ENCODE measurements at regions not wholly inside any gene's neighbourhood (a gene's known extent, or its start where the extent isn't known, plus 50 kb on each side); places are given as distances from the start of the nearest gene placed in this dataset.

DNA sequence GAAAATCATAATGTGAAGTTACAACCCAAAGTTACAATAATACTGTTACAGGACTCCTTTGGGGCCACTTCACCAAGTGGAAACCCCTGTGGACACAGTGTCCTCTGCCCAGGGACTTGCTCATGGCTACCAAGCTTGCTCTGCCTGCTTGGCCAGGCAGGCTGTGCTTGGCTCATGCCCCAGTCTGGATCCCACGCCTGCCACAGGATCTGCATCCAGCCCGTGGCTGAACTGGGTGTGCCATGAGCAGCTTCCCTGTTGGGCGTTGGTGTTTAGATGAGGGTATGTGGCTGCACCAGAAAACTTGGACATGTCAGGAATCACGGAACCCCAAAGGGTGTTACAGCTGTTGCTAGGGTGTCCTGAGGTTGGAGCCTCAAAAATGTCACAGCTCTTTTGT is 820.9 kb downstream of the SLC6A15 start:
- Mint-ChIP-seq H3K36me3 (no peaks in the 10 kb centered on the region), H3K9me3 (no peaks in the 10 kb centered on the region), H3K27me3 (ENCODE audit: insufficient read depth, low read depth) (no peaks in the 10 kb centered on the region), H3K4me3 (no peak overlapping the region), H3K27ac (no peak overlapping the region), H3K4me1 (no peaks in the 10 kb centered on the region)
- Histone ChIP-seq H3K79me2 (ENCODE audit: low read depth) (no peaks in the 10 kb centered on the region), H3K4me1 (no peaks in the 10 kb centered on the region), H3K27ac (no peak overlapping the region), H3K4me3 (no peak overlapping the region), H4K20me1 (ENCODE audit: low read depth) (no peaks in the 10 kb centered on the region), H3K36me3 (no peaks in the 10 kb centered on the region), H3F3A (ENCODE audit: low read depth) (no peaks in the 10 kb centered on the region), H3K9ac (no peak overlapping the region), H3K27me3 (no peaks in the 10 kb centered on the region), H3K4me2 (no peak overlapping the region), H2AFZ (replicated peaks) (no peak overlapping the region), H3K9me3 (ENCODE audit: low read depth) (no peaks in the 10 kb centered on the region)
- no peak for DNase-seq (ENCODE audit: low spot score)
- TF ChIP-seq EZH2 (IDR thresholded peaks at IDR 0.05): no peak
- no peak for TF ChIP-seq EZH2phosphoT487 (IDR thresholded peaks at IDR 0.05)
- TF ChIP-seq, protein P1, sequence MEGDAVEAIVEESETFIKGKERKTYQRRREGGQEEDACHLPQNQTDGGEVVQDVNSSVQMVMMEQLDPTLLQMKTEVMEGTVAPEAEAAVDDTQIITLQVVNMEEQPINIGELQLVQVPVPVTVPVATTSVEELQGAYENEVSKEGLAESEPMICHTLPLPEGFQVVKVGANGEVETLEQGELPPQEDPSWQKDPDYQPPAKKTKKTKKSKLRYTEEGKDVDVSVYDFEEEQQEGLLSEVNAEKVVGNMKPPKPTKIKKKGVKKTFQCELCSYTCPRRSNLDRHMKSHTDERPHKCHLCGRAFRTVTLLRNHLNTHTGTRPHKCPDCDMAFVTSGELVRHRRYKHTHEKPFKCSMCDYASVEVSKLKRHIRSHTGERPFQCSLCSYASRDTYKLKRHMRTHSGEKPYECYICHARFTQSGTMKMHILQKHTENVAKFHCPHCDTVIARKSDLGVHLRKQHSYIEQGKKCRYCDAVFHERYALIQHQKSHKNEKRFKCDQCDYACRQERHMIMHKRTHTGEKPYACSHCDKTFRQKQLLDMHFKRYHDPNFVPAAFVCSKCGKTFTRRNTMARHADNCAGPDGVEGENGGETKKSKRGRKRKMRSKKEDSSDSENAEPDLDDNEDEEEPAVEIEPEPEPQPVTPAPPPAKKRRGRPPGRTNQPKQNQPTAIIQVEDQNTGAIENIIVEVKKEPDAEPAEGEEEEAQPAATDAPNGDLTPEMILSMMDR (IDR thresholded peaks at IDR 0.05): no peak

DNA sequence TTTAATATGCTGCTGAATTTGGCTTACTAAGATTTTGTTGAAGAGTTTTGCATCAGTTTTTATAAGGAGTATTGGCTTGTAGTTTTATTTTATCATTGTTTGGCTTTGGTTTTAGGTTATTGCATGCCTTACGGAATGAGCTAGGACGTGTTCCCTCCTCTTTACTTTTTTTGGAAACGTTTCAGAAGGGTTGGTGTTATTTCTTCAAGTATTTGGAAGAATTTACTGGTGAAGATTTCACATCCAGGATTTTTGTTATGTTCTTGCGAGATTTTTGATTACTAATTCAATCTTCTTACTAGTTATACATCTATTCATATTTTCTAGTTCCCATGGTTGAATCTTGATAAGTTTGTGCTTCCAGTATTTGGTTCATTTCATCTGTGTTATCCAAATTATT is 823.2 kb downstream of the SLC6A15 start:
- H3K4me3 ChIP-seq: no peak overlapping the region
- Mint-ChIP-seq H3K27me3 (ENCODE audit: insufficient read depth, low read depth) (no peaks in the 10 kb centered on the region), H3K4me3 (no peak overlapping the region), H3K36me3 (no peaks in the 10 kb centered on the region), H3K4me1 (no peaks in the 10 kb centered on the region), H3K9me3 (no peaks in the 10 kb centered on the region), H3K27ac (no peak overlapping the region)
- TF ChIP-seq EZH2phosphoT487 (IDR thresholded peaks at IDR 0.05) (no peak), EZH2 (IDR thresholded peaks at IDR 0.05) (no peak)
- TF ChIP-seq, protein P1 (IDR thresholded peaks at IDR 0.05): no peak
- H3K9ac ChIP-seq: no peak overlapping the region
- H3K9me3 ChIP-seq (ENCODE audit: low read depth): no peaks in the 10 kb centered on the region
- no peak overlapping the region for H2AFZ ChIP-seq (replicated peaks)
- no peak overlapping the region for H3K27ac ChIP-seq
- H3K4me1 ChIP-seq: no peaks in the 10 kb centered on the region
- DNase-seq (ENCODE audit: low spot score): no peak
- H3F3A ChIP-seq (ENCODE audit: low read depth): no peaks in the 10 kb centered on the region
- H3K79me2 ChIP-seq (ENCODE audit: low read depth): no peaks in the 10 kb centered on the region
- no peaks in the 10 kb centered on the region for H4K20me1 ChIP-seq (ENCODE audit: low read depth)
- no peaks in the 10 kb centered on the region for H3K36me3 ChIP-seq
- H3K27me3 ChIP-seq: no peaks in the 10 kb centered on the region
- no peak overlapping the region for H3K4me2 ChIP-seq

DNA sequence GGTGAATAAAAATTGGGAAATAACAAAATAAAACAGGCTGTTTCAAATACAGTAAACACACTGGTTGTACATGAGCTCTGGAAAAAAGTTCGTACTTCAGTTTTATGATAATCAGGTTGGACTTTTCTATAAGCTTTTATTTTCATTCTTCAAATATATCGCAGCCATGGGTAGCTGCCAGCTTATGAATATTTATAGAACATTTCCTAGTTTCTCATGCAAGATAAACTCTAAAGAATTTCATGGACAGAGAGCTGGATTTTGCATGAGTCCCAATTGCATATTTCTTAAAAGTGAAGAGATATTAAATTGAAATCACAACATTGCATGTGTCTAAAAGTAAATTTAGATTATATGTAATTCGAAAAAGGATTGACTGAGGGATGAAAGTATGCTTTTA is 827.6 kb downstream of the SLC6A15 start:
- no peaks in the 10 kb centered on the region for H3K79me2 ChIP-seq (ENCODE audit: low read depth)
- H3K4me3 ChIP-seq: no peak overlapping the region
- no peaks in the 10 kb centered on the region for H3K36me3 ChIP-seq
- no peaks in the 10 kb centered on the region for H3K4me1 ChIP-seq
- TF ChIP-seq, protein P1 (IDR thresholded peaks at IDR 0.05): no peak
- no peak for TF ChIP-seq EZH2phosphoT487 (IDR thresholded peaks at IDR 0.05)
- no peak for TF ChIP-seq EZH2 (IDR thresholded peaks at IDR 0.05)
- no peak overlapping the region for H3K27ac ChIP-seq
- Mint-ChIP-seq H3K27ac (no peak overlapping the region), H3K27me3 (ENCODE audit: insufficient read depth, low read depth) (no peaks in the 10 kb centered on the region), H3K4me3 (no peak overlapping the region), H3K4me1 (no peaks in the 10 kb centered on the region), H3K36me3 (no peaks in the 10 kb centered on the region), H3K9me3 (no peaks in the 10 kb centered on the region)
- H4K20me1 ChIP-seq (ENCODE audit: low read depth): no peaks in the 10 kb centered on the region
- no peaks in the 10 kb centered on the region for H3K27me3 ChIP-seq
- H3K9ac ChIP-seq: no peak overlapping the region
- DNase-seq (ENCODE audit: low spot score): no peak
- H2AFZ ChIP-seq (replicated peaks): no peak overlapping the region
- H3F3A ChIP-seq (ENCODE audit: low read depth): no peaks in the 10 kb centered on the region
- H3K9me3 ChIP-seq (ENCODE audit: low read depth): no peaks in the 10 kb centered on the region
- H3K4me2 ChIP-seq: no peak overlapping the region

DNA sequence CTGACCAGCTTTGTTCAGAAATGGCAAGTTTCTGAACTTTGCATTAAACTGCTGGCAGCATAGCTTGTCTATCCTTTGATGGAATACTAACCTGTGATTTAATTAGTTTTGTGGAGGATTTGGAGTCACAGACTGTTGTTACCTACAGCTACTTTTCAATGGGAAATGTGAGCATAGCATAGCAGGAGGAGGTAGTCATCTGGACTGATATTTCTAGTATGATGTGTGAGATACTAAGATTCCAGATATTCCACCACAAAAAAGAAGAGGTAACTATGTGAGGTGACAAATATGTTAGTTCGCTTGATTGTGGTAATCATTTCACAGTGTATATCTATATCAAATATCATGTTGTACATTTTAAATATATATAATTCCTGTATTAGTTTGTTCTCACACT is 833.0 kb downstream of the SLC6A15 start:
- Mint-ChIP-seq H3K9me3 (no peaks in the 10 kb centered on the region), H3K36me3 (no peaks in the 10 kb centered on the region), H3K27ac (no peak overlapping the region), H3K27me3 (ENCODE audit: insufficient read depth, low read depth) (no peaks in the 10 kb centered on the region), H3K4me3 (no peak overlapping the region), H3K4me1 (no peaks in the 10 kb centered on the region)
- Histone ChIP-seq H3K36me3 (no peaks in the 10 kb centered on the region), H3K4me2 (no peak overlapping the region), H3K27ac (no peak overlapping the region), H3K4me3 (no peak overlapping the region), H3K4me1 (no peaks in the 10 kb centered on the region), H3K9ac (no peak overlapping the region), H2AFZ (replicated peaks) (no peak overlapping the region), H3K27me3 (no peaks in the 10 kb centered on the region), H4K20me1 (ENCODE audit: low read depth) (no peaks in the 10 kb centered on the region), H3K79me2 (ENCODE audit: low read depth) (no peaks in the 10 kb centered on the region), H3F3A (ENCODE audit: low read depth) (no peaks in the 10 kb centered on the region), H3K9me3 (ENCODE audit: low read depth) (no peaks in the 10 kb centered on the region)
- TF ChIP-seq, protein P1 (IDR thresholded peaks at IDR 0.05): no peak
- TF ChIP-seq EZH2 (IDR thresholded peaks at IDR 0.05) (no peak), EZH2phosphoT487 (IDR thresholded peaks at IDR 0.05) (no peak)
- no peak for DNase-seq (ENCODE audit: low spot score)

All from neural progenitor cell (in vitro differentiated cells).